Neutrophil (primary cell): ENCODE measurements at regions not wholly inside any gene's neighbourhood (a gene's known extent, or its start where the extent isn't known, plus 50 kb on each side); places are given as distances from the start of the nearest gene placed in this dataset.

Experiments used
- H3K27ac ChIP-seq: fragments of 200-600 bp; sonication (generic); 2 replicates; pipeline ENCODE4 v1.5.1; 2016; ENCODE audit warnings: mild to moderate bottlenecking, moderate library complexity
- H3K27me3 ChIP-seq: fragments of 200-600 bp; sonication (generic); 2 replicates; pipeline ENCODE4 v1.6.0; 2016; ENCODE audit warnings: mild to moderate bottlenecking
- H3K36me3 ChIP-seq: fragments of 200-600 bp; sonication (generic); 2 replicates; pipeline ENCODE4 v1.5.1; 2017
- H3K4me1 ChIP-seq, 2 experiments: fragments of 200-600 bp in 1 of 2; sonication (generic) in 1 of 2; 1 replicate in 1 of 2; 2 replicates in 1 of 2; pipeline versions ENCODE4 v1.5.1 to v1.6.1; 2013 to 2016; ENCODE audit warnings: low read depth in 1 of 2, low read length in 1 of 2, mild to moderate bottlenecking in 1 of 2, moderate library complexity in 1 of 2; ENCODE audit not compliant: control insufficient read depth in 1 of 2, insufficient read depth in 1 of 2
- H3K4me3 ChIP-seq, 2 experiments: fragments of 200-600 bp in 1 of 2; sonication (generic) in 1 of 2; 1 replicate in 1 of 2; 2 replicates in 1 of 2; pipeline ENCODE4 v1.5.1; 2013 to 2016; ENCODE audit warnings: low read depth in 1 of 2, low read length in 1 of 2, mild to moderate bottlenecking in 1 of 2, moderate library complexity in 1 of 2
- H3K9me3 ChIP-seq: fragments of 200-600 bp; sonication (generic); 2 replicates; pipeline ENCODE4 v1.5.1; 2016
- TF ChIP-seq, protein P1 (sequence below): fragments of 200-600 bp; sonication (generic); IDR thresholded peaks from 2 replicates; pipeline ENCODE4 v1.5.1; 2016; ENCODE audit warnings: antibody characterized with exemption

DNA sequence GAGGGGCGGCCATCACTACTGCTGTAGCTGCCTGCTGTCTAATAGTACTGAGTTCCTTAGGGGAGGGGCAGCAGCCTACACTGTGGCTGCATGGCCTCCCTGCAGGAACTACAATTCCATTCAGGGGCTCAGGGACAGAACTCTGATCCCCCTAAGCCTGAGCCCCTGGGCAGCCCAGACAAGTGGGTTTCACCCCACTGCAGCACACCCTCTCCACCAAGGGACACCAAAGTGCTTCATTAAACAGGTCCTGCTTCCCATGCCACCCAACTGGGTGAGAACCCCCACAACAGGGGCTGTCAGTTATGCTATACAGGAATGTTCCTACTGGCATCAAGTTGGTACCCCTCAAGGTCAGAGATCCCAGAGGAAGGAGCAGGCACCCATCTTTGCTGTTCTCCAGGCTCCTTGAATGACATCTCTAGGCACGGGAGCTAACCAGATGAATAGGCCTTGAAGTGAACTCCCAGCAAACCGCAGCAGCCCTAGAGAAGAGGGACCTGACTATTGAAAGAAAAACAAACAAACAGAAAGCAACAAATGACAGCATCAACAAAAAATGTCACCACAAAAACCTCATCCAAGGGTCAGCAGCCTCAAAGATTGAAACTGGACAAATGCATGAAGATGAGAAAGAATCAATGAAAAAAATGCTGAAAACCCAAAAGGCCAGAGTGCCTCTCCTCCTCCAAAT is 437.4 kb downstream of the NUF2 start:
- no peaks in the 10 kb centered on the region for H3K27me3 ChIP-seq
- peaks cover 5% of the 10 kb centered on the region for H3K9me3 ChIP-seq
- no peak overlapping the region for H3K27ac ChIP-seq
- no peak overlapping the region for H3K4me3 ChIP-seq
- H3K4me1 ChIP-seq, result no peaks in the 10 kb centered on the region
- no peaks in the 10 kb centered on the region for H3K36me3 ChIP-seq
- TF ChIP-seq, protein P1, sequence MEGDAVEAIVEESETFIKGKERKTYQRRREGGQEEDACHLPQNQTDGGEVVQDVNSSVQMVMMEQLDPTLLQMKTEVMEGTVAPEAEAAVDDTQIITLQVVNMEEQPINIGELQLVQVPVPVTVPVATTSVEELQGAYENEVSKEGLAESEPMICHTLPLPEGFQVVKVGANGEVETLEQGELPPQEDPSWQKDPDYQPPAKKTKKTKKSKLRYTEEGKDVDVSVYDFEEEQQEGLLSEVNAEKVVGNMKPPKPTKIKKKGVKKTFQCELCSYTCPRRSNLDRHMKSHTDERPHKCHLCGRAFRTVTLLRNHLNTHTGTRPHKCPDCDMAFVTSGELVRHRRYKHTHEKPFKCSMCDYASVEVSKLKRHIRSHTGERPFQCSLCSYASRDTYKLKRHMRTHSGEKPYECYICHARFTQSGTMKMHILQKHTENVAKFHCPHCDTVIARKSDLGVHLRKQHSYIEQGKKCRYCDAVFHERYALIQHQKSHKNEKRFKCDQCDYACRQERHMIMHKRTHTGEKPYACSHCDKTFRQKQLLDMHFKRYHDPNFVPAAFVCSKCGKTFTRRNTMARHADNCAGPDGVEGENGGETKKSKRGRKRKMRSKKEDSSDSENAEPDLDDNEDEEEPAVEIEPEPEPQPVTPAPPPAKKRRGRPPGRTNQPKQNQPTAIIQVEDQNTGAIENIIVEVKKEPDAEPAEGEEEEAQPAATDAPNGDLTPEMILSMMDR, result no peak

DNA sequence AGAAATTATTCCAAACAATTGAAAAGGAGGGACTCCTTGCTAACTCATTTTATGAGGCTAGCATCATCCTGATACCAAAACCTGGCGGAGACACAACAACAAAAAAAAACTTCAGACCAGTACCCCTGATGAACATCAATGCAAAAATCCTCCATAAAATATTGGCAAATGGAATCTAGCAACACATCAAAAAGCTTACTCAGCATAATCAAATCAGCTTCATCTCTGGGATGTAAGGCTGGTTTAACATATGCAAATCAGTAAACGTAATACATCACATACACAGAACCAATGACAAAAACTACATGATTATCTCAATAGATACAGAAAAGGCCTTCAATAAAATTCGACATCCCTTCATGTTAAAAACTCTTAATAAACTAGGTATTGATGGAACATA is 440.1 kb downstream of the NUF2 start:
- H3K4me1 ChIP-seq, result no peaks in the 10 kb centered on the region
- peaks cover 5% of the 10 kb centered on the region for H3K9me3 ChIP-seq
- H3K27ac ChIP-seq, result no peak overlapping the region
- no peaks in the 10 kb centered on the region for H3K36me3 ChIP-seq
- no peak overlapping the region for H3K4me3 ChIP-seq
- TF ChIP-seq, protein P1, result no peak
- H3K27me3 ChIP-seq, result no peaks in the 10 kb centered on the region

DNA sequence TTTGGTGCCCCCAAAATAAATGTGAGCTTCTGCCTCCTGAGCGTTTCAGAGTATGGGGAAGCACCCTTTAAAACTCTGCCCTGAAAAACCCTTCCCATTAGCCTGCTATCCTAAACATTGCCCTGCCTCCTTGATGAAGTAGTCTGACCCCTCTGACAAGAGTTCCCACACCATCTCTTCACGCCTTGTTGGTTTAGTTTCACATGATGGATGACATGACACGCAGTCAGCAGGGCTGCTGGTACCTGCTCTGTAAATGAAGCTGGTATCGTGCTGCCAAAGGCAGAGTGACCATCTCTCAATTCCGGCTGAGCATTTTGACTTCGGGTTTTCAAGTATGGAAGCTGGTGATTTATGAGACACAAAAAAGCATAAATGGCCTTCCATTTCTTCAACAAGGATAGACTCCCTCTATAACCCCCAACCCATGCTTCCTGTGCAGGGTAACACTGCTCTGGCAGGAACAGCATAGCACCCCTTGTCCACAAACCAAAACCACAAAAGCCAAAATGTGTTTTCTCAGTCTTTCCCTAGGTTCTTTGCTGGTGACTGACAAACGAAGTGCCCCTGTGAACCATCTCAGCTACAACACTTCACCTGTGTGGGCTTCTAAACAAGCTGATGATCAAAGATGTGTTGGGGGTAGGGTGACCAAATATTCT is 444.6 kb downstream of the NUF2 start:
- no peaks in the 10 kb centered on the region for H3K9me3 ChIP-seq
- H3K36me3 ChIP-seq, result no peaks in the 10 kb centered on the region
- no peaks in the 10 kb centered on the region for H3K4me1 ChIP-seq
- no peaks in the 10 kb centered on the region for H3K27me3 ChIP-seq
- H3K27ac ChIP-seq, result no peak overlapping the region
- H3K4me3 ChIP-seq, result no peak overlapping the region
- TF ChIP-seq, protein P1, result no peak

DNA sequence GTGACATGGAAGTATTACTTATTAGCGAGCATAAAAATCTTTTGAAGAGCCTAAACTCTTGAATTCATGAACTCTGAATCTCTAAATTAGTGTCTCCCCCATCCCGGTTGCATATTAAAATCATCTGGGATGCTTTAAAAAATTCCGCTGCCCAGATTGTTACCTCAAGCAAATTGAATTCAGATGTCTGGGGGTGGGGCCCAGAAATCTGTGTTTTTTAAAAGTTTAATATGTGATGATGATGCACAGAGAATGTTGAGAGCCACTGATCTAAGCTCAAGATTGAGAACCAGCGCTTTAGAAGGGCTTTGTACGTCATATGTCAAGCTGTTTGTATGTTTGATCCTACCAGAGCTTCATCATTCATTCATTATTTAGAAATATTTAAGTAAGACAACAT is 446.8 kb downstream of the NUF2 start:
- H3K36me3 ChIP-seq, result no peaks in the 10 kb centered on the region
- TF ChIP-seq, protein P1, result no peak
- no peak overlapping the region for H3K4me3 ChIP-seq
- no peak overlapping the region for H3K27ac ChIP-seq
- no peaks in the 10 kb centered on the region for H3K4me1 ChIP-seq
- no peaks in the 10 kb centered on the region for H3K27me3 ChIP-seq
- H3K9me3 ChIP-seq, result no peaks in the 10 kb centered on the region

DNA sequence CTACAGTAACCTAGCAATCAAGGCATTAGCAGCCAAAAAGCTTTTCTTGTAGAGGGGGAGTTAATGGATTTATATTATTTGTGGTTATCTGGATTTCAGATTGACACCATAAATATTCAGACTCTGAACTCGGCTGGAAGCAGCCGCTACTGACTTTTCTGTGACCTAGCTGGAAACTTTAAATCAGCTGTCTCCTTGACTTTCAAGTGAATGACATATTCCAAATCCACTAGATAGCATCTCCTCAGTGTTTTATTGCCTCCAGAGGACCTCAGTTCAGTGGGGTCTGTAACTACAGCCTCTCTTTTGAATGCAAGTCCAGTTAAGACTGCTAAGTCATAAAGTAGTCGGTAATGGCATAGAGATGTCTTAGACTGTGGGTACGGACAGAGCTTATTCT is 448.5 kb downstream of the NUF2 start:
- no peak overlapping the region for H3K27ac ChIP-seq
- H3K36me3 ChIP-seq, result no peaks in the 10 kb centered on the region
- no peaks in the 10 kb centered on the region for H3K4me1 ChIP-seq
- TF ChIP-seq, protein P1, result no peak
- H3K4me3 ChIP-seq, result no peak overlapping the region
- no peaks in the 10 kb centered on the region for H3K27me3 ChIP-seq
- H3K9me3 ChIP-seq, result no peaks in the 10 kb centered on the region
